Trophoblast cell (in vitro differentiated cells and primary cell): ENCODE measurements at regions not wholly inside any gene's neighbourhood (a gene's known extent, or its start where the extent isn't known, plus 50 kb on each side); places are given as distances from the start of the nearest gene placed in this dataset.
A peak's percentile ranks its signal among the peaks of the same experiment; 100 is the strongest.

Source experiments
- DNase-seq, 2 donors: peaks; one replicate each; pipeline ENCODE4 v3.0.0-alpha.2; 2016
- H2AFZ ChIP-seq: 2 replicates; pipeline ENCODE4 v1.6.1; 2013; ENCODE audit warnings: low read length, moderate library complexity, mild to moderate bottlenecking; ENCODE audit not compliant: insufficient read depth, poor library complexity
- H2AK5ac ChIP-seq: 2 replicates; pipeline ENCODE4 v1.6.1; 2013; ENCODE audit warnings: mild to moderate bottlenecking, low read length
- H2BK120ac ChIP-seq: 2 replicates; pipeline ENCODE4 v1.6.1; 2013; ENCODE audit warnings: low read length, mild to moderate bottlenecking, moderate library complexity; ENCODE audit not compliant: insufficient read depth, poor library complexity
- H2BK12ac ChIP-seq: 2 replicates; pipeline ENCODE4 v1.6.1; 2013; ENCODE audit warnings: mild to moderate bottlenecking, low read length, moderate library complexity
- H2BK5ac ChIP-seq: 2 replicates; pipeline ENCODE4 v1.6.1; 2013; ENCODE audit warnings: low read length, low read depth, moderate library complexity, mild to moderate bottlenecking; ENCODE audit not compliant: poor library complexity
- H3K14ac ChIP-seq: 2 replicates; pipeline ENCODE4 v1.6.1; 2013; ENCODE audit warnings: mild to moderate bottlenecking, low read length
- H3K18ac ChIP-seq: 2 replicates; pipeline ENCODE4 v1.6.1; 2013; ENCODE audit warnings: mild to moderate bottlenecking, low read length
- H3K23ac ChIP-seq: 2 replicates; pipeline ENCODE4 v1.6.1; 2013; ENCODE audit warnings: low read length
- H3K27ac ChIP-seq: 2 replicates; pipeline ENCODE4 v1.5.1; 2013; ENCODE audit warnings: low read depth, mild to moderate bottlenecking, inconsistent platforms, low read length, moderate library complexity
- H3K27me3 ChIP-seq: 2 replicates; pipeline ENCODE4 v1.6.1; 2013; ENCODE audit warnings: inconsistent platforms, mild to moderate bottlenecking, low read length, moderate library complexity; ENCODE audit not compliant: insufficient read depth
- H3K36me3 ChIP-seq, 2 experiments: 1 replicate in 1 of 2; 2 replicates in 1 of 2; pipeline ENCODE4 v1.6.1; 2013; ENCODE audit warnings: low read length in 2 of 2, mild to moderate bottlenecking in 2 of 2, moderate library complexity in 1 of 2; ENCODE audit not compliant: insufficient read depth in 2 of 2, control insufficient read depth in 1 of 2
- H3K4ac ChIP-seq: 2 replicates; pipeline ENCODE4 v1.6.1; 2013; ENCODE audit warnings: low read depth, mild to moderate bottlenecking, low read length, moderate library complexity
- H3K4me1 ChIP-seq, 2 experiments: 1 replicate in 1 of 2; 2 replicates in 1 of 2; pipeline ENCODE4 v1.6.1; 2013; ENCODE audit warnings: low read length in 2 of 2, mild to moderate bottlenecking in 2 of 2, moderate library complexity in 1 of 2; ENCODE audit not compliant: insufficient read depth in 2 of 2, control insufficient read depth in 1 of 2
- H3K4me2 ChIP-seq: 2 replicates; pipeline ENCODE4 v1.6.1; 2013; ENCODE audit warnings: inconsistent platforms, mild to moderate bottlenecking, low read length, moderate library complexity
- H3K4me3 ChIP-seq: 2 replicates; pipeline ENCODE4 v1.5.1; 2013; ENCODE audit warnings: mild to moderate bottlenecking, low read depth, low read length, inconsistent platforms
- H3K79me1 ChIP-seq: one replicate; pipeline ENCODE4 v1.6.1; 2013; ENCODE audit warnings: low read length
- H3K79me2 ChIP-seq: 2 replicates; pipeline ENCODE4 v1.6.1; 2013; ENCODE audit warnings: low read length, mild to moderate bottlenecking; ENCODE audit not compliant: control insufficient read depth, insufficient read depth, poor library complexity
- H3K9ac ChIP-seq: 2 replicates; pipeline ENCODE4 v1.6.1; 2013; ENCODE audit warnings: mild to moderate bottlenecking, low read length
- H3K9me3 ChIP-seq: 2 replicates; pipeline ENCODE4 v1.6.1; 2013; ENCODE audit warnings: low read depth, mild to moderate bottlenecking, control low read depth, inconsistent platforms, low read length; ENCODE audit not compliant: insufficient read depth
- H4K12ac ChIP-seq: 2 replicates; pipeline ENCODE4 v1.6.1; 2013; ENCODE audit warnings: low read depth, mild to moderate bottlenecking, low read length, moderate library complexity
- H4K8ac ChIP-seq: 2 replicates; pipeline ENCODE4 v1.6.1; 2013; ENCODE audit warnings: low read depth, mild to moderate bottlenecking, low read length, moderate library complexity
- H4K91ac ChIP-seq: one replicate; pipeline ENCODE4 v1.6.1; 2013; ENCODE audit warnings: low read depth, mild to moderate bottlenecking, low read length, moderate library complexity
- WGBS: extraction: QIAGEN DNeasy Blood & Tissue Kit; methylation state at CpG from one replicate; pipeline ENCODE4 v1.1.7; 2013; ENCODE audit warnings: missing lambda C conversion rate; ENCODE audit not compliant: insufficient read length, insufficient coverage; ENCODE audit errors: extremely low coverage; 5-methylcytosine and 5-hydroxymethylcytosine counted together

DNA sequence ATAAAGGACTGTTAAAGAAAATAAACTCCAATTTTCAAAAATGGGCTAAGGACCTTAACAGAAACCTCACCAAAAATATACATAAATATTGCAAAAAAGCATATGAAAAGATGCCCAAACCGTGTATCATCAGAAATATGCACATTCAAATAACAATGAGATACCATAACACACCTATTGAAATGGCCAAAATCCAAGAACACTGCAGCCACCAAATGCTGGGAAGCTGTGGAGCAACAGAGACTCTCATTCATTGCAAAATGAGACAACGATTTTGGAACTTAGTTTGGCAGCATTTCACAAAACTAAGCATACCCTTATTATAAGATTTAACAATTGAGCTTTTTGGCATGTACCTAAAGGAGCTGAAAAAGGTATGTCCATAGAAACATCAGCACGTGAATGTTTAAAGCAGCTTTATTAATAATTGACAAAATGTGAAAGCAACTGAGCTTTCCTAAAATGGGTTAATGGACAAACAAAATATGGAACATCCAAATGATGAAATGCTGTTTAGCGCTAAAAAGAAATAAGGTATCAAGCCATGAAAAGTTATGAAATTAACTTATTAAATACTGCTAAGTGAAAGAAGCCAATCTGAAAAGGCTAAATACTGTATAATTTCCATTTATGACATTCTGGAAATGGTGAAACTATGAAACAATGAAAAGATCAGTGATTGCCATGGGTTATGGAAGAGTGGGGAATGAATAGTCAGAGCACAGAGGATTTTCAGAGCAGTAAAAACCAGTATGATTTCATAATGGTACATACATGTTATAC, 592.6 kb upstream of the ADGRB3 start:
- no CpG with 5 or more reads among the region's 4 CpGs for WGBS
- no peak for DNase-seq
- H3K4me3 ChIP-seq: no peak overlapping the region
- no peaks in the 10 kb centered on the region for H3K36me3 ChIP-seq
- H4K8ac ChIP-seq: no peak overlapping the region
- H2BK12ac ChIP-seq: no peak overlapping the region
- no peak overlapping the region for H4K12ac ChIP-seq
- H3K4me1 ChIP-seq: no peaks in the 10 kb centered on the region
- H3K27me3 ChIP-seq: no peaks in the 10 kb centered on the region
- H3K23ac ChIP-seq: no peak overlapping the region
- H4K91ac ChIP-seq: no peak overlapping the region
- no peaks in the 10 kb centered on the region for H3K79me2 ChIP-seq
- H3K18ac ChIP-seq: no peak overlapping the region
- no peak overlapping the region for H2BK120ac ChIP-seq
- no peaks in the 10 kb centered on the region for H3K79me1 ChIP-seq
- H3K27ac ChIP-seq: no peak overlapping the region
- H2BK5ac ChIP-seq: no peak overlapping the region
- H3K4ac ChIP-seq: no peak overlapping the region
- H3K14ac ChIP-seq: no peak overlapping the region
- no peak overlapping the region for H2AFZ ChIP-seq
- H3K9ac ChIP-seq: no peak overlapping the region
- no peak overlapping the region for H3K4me2 ChIP-seq
- H3K9me3 ChIP-seq: no peaks in the 10 kb centered on the region
- no peak overlapping the region for H2AK5ac ChIP-seq

DNA sequence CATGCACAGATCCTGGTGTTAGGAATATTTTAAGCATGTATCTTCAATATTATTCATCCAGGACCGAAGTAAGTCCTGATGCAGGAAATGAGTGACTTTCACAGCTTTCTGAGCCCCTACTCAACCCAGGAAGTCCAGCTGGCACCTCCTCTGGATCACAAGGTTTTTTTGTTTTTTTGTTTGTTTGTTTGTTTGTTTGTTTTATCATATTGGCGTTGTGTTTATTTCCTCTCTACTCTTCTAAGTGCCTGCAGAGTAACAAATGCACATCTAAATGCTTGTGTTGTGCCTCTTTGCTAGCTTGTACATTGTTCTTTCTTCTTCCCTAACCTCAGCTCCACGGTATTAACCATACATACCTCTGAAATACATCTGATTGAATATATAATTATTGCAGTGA, 594.3 kb upstream of the ADGRB3 start:
- Histone ChIP-seq H3K9me3 (no peaks in the 10 kb centered on the region), H2AK5ac (no peak overlapping the region), H3K4me2 (no peak overlapping the region), H3K4ac (no peak overlapping the region), H4K91ac (no peak overlapping the region), H3K4me3 (no peak overlapping the region), H2BK120ac (no peak overlapping the region), H3K79me2 (no peaks in the 10 kb centered on the region), H3K18ac (no peak overlapping the region), H3K27me3 (no peaks in the 10 kb centered on the region), H3K36me3 (no peaks in the 10 kb centered on the region), H3K4me1 (no peaks in the 10 kb centered on the region), H2BK5ac (no peak overlapping the region), H3K9ac (no peak overlapping the region), H4K12ac (no peak overlapping the region), H3K79me1 (no peaks in the 10 kb centered on the region), H4K8ac (no peak overlapping the region), H3K14ac (no peak overlapping the region), H3K23ac (no peak overlapping the region), H3K27ac (no peak overlapping the region), H2AFZ (no peak overlapping the region), H2BK12ac (no peak overlapping the region)
- DNase-seq: no peak
- no CpG with 5 or more reads among the region's 3 CpGs for WGBS

DNA sequence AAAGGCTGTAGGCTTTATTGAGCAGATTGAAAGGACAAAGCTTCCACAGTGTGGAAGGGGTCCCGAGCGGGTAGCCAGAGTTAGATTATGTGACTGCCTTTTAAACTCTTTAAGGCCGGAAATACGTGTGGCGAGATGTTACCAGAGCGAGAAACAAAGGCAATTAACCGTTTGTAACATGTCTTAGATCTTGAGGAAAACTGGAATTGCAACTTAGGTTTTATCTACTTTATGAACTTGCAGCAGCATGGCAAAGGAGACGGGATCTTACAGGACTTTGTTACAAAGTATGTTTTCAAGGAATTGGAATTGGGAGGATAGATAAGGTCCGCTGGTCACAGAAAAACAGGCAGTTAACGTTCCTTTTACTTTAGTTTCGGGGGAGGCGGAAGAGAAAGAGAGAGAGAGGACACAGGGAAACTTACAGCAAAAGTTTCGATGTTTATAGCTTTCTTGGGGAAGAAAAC, 594.7 kb upstream of the ADGRB3 start:
- Histone ChIP-seq H2AK5ac (no peak overlapping the region), H2BK12ac (no peak overlapping the region), H3K4me3 (no peak overlapping the region), H3K4ac (no peak overlapping the region), H4K91ac (no peak overlapping the region), H3K36me3 (no peaks in the 10 kb centered on the region), H3K9me3 (no peaks in the 10 kb centered on the region), H3K4me2 (peak overlapping the region; percentile 44), H3K79me2 (no peaks in the 10 kb centered on the region), H4K8ac (no peak overlapping the region), H3K23ac (no peak overlapping the region), H3K27ac (no peak overlapping the region), H2BK5ac (no peak overlapping the region), H3K27me3 (no peaks in the 10 kb centered on the region), H3K9ac (no peak overlapping the region), H4K12ac (no peak overlapping the region), H2BK120ac (no peak overlapping the region), H2AFZ (no peak overlapping the region), H3K14ac (no peak overlapping the region), H3K79me1 (no peaks in the 10 kb centered on the region), H3K4me1 (no peaks in the 10 kb centered on the region), H3K18ac (no peak overlapping the region)
- WGBS: no CpG with 5 or more reads among the region's 13 CpGs
- no peak for DNase-seq

DNA sequence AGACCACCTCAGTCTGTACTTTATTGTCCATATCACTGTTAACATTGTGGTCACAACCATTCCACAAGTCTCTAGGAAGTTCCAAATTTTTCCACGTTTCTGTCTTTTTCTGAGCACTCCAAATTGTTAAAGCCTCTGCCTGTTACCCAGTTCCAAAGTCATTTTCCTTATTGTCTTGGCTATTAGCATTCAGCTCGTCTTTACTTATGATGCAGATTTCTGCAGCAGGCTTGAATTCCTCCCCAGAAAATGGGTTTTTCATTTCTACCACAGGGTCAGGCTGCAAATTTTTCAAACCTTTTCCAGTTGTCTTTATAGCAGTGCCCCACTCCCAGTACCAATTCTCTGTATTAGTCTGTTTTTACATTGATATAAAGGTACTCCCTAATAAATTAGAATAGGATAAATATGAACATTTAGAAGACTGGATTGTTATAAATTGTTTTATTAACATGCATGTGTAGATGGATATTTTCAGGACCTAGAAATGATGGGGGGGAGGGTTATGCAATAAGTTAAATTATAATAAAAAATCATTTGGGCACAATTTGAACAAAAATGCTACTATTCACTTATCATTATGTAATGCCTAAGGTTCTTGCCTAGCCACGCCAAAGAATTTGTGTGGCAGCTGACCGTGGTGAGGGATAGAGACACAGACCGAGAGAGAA, 595.3 kb upstream of the ADGRB3 start:
- Histone ChIP-seq H2BK12ac (no peak overlapping the region), H3K27ac (no peak overlapping the region), H2BK5ac (no peak overlapping the region), H3K79me1 (no peaks in the 10 kb centered on the region), H3K4me3 (no peak overlapping the region), H3K9ac (no peak overlapping the region), H3K4me1 (no peaks in the 10 kb centered on the region), H3K23ac (no peak overlapping the region), H4K8ac (no peak overlapping the region), H2AK5ac (no peak overlapping the region), H3K18ac (no peak overlapping the region), H2BK120ac (no peak overlapping the region), H3K4me2 (peak overlapping the region; percentile 44), H3K27me3 (no peaks in the 10 kb centered on the region), H4K91ac (no peak overlapping the region), H3K4ac (no peak overlapping the region), H4K12ac (no peak overlapping the region), H3K14ac (no peak overlapping the region), H2AFZ (no peak overlapping the region), H3K79me2 (no peaks in the 10 kb centered on the region), H3K9me3 (no peaks in the 10 kb centered on the region), H3K36me3 (no peaks in the 10 kb centered on the region)
- DNase-seq: no peak
- no CpG with 5 or more reads among the region's 5 CpGs for WGBS
